ENCODE measurements at regions not wholly inside any gene's neighbourhood (a gene's known extent, or its start where the extent isn't known, plus 50 kb on each side); places are given as distances from the start of the nearest gene placed in this dataset.

GRCh38 chr6:168828035-168828434 is 387.1 kb downstream of the SMOC2 start:
- no peak for DNase-seq (ENCODE audit: low read depth)
- Histone ChIP-seq H3K4me1 (ENCODE audit: insufficient read depth, low read length) (no peaks in the 10 kb centered on the region), H3K4me2 (ENCODE audit: low read length) (no peak overlapping the region), H3K27me3 (ENCODE audit: insufficient read depth, low read length) (no peaks in the 10 kb centered on the region), H3K27ac (ENCODE audit: low read depth, low read length) (no peak overlapping the region), H2AFZ (ENCODE audit: low read depth, low read length) (no peak overlapping the region), H3K4me3 (ENCODE audit: insufficient read depth, low read depth, low read length) (no peak overlapping the region), H3K9ac (ENCODE audit: low read length) (no peak overlapping the region), H3K79me2 (ENCODE audit: insufficient read depth, low read length) (no peaks in the 10 kb centered on the region), H3K9me3 (ENCODE audit: insufficient read depth, low read depth, low read length) (no peaks in the 10 kb centered on the region), H3K36me3 (ENCODE audit: insufficient read depth, low read length) (no peaks in the 10 kb centered on the region), H4K20me1 (ENCODE audit: insufficient read depth, low read length) (no peaks in the 10 kb centered on the region)
- no peak overlapping the region for H3K27ac Mint-ChIP-seq (ENCODE audit: unreplicated experiment)
- no peak overlapping the region for H3K4me3 Mint-ChIP-seq (ENCODE audit: unreplicated experiment)
- TF ChIP-seq EZH2 (IDR thresholded peaks at IDR 0.05; ENCODE audit: insufficient read depth, low read length) (no peak), CTCF (IDR thresholded peaks at IDR 0.05; ENCODE audit: insufficient read depth, low read depth, low read length) (no peak)
- H3K36me3 Mint-ChIP-seq (ENCODE audit: low read depth, unreplicated experiment): no peaks in the 10 kb centered on the region
- no peak for FAIRE-seq
- peaks cover 32% of the 10 kb centered on the region for H3K4me1 Mint-ChIP-seq (ENCODE audit: low read depth, unreplicated experiment)
- peaks cover 1% of the 10 kb centered on the region for H3K9me3 Mint-ChIP-seq (ENCODE audit: unreplicated experiment)
- H3K27me3 Mint-ChIP-seq (ENCODE audit: low read depth, unreplicated experiment): no peaks in the 10 kb centered on the region

- Mint-ChIP-seq H3K27ac (ENCODE audit: unreplicated experiment) (no peak overlapping the region), H3K4me3 (ENCODE audit: unreplicated experiment) (no peak overlapping the region), H3K4me1 (ENCODE audit: low read depth, unreplicated experiment) (peaks cover 32% of the 10 kb centered on the region), H3K27me3 (ENCODE audit: low read depth, unreplicated experiment) (no peaks in the 10 kb centered on the region), H3K36me3 (ENCODE audit: low read depth, unreplicated experiment) (no peaks in the 10 kb centered on the region), H3K9me3 (ENCODE audit: unreplicated experiment) (peaks cover 1% of the 10 kb centered on the region)
- no peaks in the 10 kb centered on the region for H3K4me1 ChIP-seq (ENCODE audit: insufficient read depth, low read length)
- no peak overlapping the region for H3K4me3 ChIP-seq (ENCODE audit: insufficient read depth, low read depth, low read length)
- peak overlapping the region; percentile 10 for H2AFZ ChIP-seq (ENCODE audit: low read depth, low read length)
- H3K27ac ChIP-seq (ENCODE audit: low read depth, low read length): no peak overlapping the region
- DNase-seq (ENCODE audit: low read depth): no peak
- H3K9me3 ChIP-seq (ENCODE audit: insufficient read depth, low read depth, low read length): no peaks in the 10 kb centered on the region
- no peak for TF ChIP-seq EZH2 (IDR thresholded peaks at IDR 0.05; ENCODE audit: insufficient read depth, low read length)
- no peak for TF ChIP-seq CTCF (IDR thresholded peaks at IDR 0.05; ENCODE audit: insufficient read depth, low read depth, low read length)
- no peak overlapping the region for H3K4me2 ChIP-seq (ENCODE audit: low read length)
- no peaks in the 10 kb centered on the region for H3K79me2 ChIP-seq (ENCODE audit: insufficient read depth, low read length)
- no peaks in the 10 kb centered on the region for H3K36me3 ChIP-seq (ENCODE audit: insufficient read depth, low read length)
- no peak for FAIRE-seq
- no peak overlapping the region for H3K9ac ChIP-seq (ENCODE audit: low read length)
- no peaks in the 10 kb centered on the region for H3K27me3 ChIP-seq (ENCODE audit: insufficient read depth, low read length)
- H4K20me1 ChIP-seq (ENCODE audit: insufficient read depth, low read length): no peaks in the 10 kb centered on the region
Observed at GRCh38 chr6:168827586-168827871, 386.5 kb downstream of the SMOC2 start.

GRCh38 chr6:168826726-168827585 is 386.0 kb downstream of the SMOC2 start:
- Mint-ChIP-seq H3K4me1 (ENCODE audit: low read depth, unreplicated experiment) (peaks cover 32% of the 10 kb centered on the region), H3K4me3 (ENCODE audit: unreplicated experiment) (no peak overlapping the region), H3K36me3 (ENCODE audit: low read depth, unreplicated experiment) (no peaks in the 10 kb centered on the region), H3K9me3 (ENCODE audit: unreplicated experiment) (peaks cover 1% of the 10 kb centered on the region), H3K27me3 (ENCODE audit: low read depth, unreplicated experiment) (no peaks in the 10 kb centered on the region), H3K27ac (ENCODE audit: unreplicated experiment) (no peak overlapping the region)
- no peak for FAIRE-seq
- Histone ChIP-seq H3K27ac (ENCODE audit: low read depth, low read length) (no peak overlapping the region), H3K27me3 (ENCODE audit: insufficient read depth, low read length) (no peaks in the 10 kb centered on the region), H3K9ac (ENCODE audit: low read length) (no peak overlapping the region), H3K79me2 (ENCODE audit: insufficient read depth, low read length) (no peaks in the 10 kb centered on the region), H3K9me3 (ENCODE audit: insufficient read depth, low read depth, low read length) (no peaks in the 10 kb centered on the region), H2AFZ (ENCODE audit: low read depth, low read length) (peak overlapping the region; percentile 10), H3K4me2 (ENCODE audit: low read length) (no peak overlapping the region), H3K4me3 (ENCODE audit: insufficient read depth, low read depth, low read length) (no peak overlapping the region), H4K20me1 (ENCODE audit: insufficient read depth, low read length) (no peaks in the 10 kb centered on the region), H3K4me1 (ENCODE audit: insufficient read depth, low read length) (no peaks in the 10 kb centered on the region), H3K36me3 (ENCODE audit: insufficient read depth, low read length) (no peaks in the 10 kb centered on the region)
- DNase-seq (ENCODE audit: low read depth): no peak
- no peak for TF ChIP-seq CTCF (IDR thresholded peaks at IDR 0.05; ENCODE audit: insufficient read depth, low read depth, low read length)
- no peak for TF ChIP-seq EZH2 (IDR thresholded peaks at IDR 0.05; ENCODE audit: insufficient read depth, low read length)
